Suprapubic skin (tissue), 4 donors: ENCODE measurements at regions not wholly inside any gene's neighbourhood (a gene's known extent, or its start where the extent isn't known, plus 50 kb on each side); places are given as distances from the start of the nearest gene placed in this dataset.

ENCODE experiments used
- EP300 ChIP-seq: sonication (generic); formaldehyde crosslinking; IDR thresholded peaks from one replicate; pipeline ENCODE4 v1.6.1; 2017; ENCODE audit warnings: antibody characterized with exemption
- POLR2A ChIP-seq, 2 donors: fragments of 450-650 bp; IDR thresholded peaks; one replicate each; pipeline ENCODE4 v1.6.1; 2017; ENCODE audit warnings: antibody characterized with exemption in 2 of 2, mild to moderate bottlenecking in 2 of 2, moderate library complexity in 2 of 2
- POLR2AphosphoS5 ChIP-seq, 3 donors: sonication (generic); formaldehyde crosslinking; IDR thresholded peaks; one replicate each; pipeline ENCODE4 v1.6.1; 2017; ENCODE audit warnings: antibody characterized with exemption in 3 of 3
- TF ChIP-seq, protein P1 (sequence below), 2 donors: fragments of 200-600 bp in 1 of 2; fragments of 450-650 bp in 1 of 2; sonication (generic) in 1 of 2; IDR thresholded peaks; one replicate each; pipeline ENCODE4 v1.5.1; 2016 to 2019; ENCODE audit warnings: antibody characterized with exemption in 2 of 2, mild to moderate bottlenecking in 1 of 2, moderate library complexity in 1 of 2

DNA sequence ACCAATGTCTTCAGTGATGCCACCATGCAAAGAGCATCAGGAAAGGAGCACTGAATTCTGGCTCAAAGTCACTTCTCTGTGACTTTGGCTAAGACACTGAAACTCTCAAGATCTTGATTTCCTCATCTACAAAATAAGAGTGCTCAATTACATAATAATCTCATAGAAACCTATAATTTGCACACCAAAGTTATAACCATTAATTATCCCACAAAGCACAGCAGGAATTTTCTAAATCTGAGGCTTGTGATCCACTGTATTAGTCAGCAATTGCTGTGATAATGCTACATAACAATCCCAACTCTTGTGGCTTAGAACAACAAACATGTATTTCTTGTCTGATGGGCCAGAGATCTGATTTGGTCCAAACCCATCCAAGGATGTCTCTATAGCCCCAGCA, 108.7 kb downstream of the PSMG1 start:
- TF ChIP-seq POLR2AphosphoS5 (IDR thresholded peaks at IDR 0.05) (no peak), POLR2A (IDR thresholded peaks at IDR 0.05) (no peak), EP300 (no peak)
- TF ChIP-seq, protein P1, sequence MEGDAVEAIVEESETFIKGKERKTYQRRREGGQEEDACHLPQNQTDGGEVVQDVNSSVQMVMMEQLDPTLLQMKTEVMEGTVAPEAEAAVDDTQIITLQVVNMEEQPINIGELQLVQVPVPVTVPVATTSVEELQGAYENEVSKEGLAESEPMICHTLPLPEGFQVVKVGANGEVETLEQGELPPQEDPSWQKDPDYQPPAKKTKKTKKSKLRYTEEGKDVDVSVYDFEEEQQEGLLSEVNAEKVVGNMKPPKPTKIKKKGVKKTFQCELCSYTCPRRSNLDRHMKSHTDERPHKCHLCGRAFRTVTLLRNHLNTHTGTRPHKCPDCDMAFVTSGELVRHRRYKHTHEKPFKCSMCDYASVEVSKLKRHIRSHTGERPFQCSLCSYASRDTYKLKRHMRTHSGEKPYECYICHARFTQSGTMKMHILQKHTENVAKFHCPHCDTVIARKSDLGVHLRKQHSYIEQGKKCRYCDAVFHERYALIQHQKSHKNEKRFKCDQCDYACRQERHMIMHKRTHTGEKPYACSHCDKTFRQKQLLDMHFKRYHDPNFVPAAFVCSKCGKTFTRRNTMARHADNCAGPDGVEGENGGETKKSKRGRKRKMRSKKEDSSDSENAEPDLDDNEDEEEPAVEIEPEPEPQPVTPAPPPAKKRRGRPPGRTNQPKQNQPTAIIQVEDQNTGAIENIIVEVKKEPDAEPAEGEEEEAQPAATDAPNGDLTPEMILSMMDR (IDR thresholded peaks at IDR 0.05): no peak
